ENCODE measurements at regions not wholly inside any gene's neighbourhood (a gene's known extent, or its start where the extent isn't known, plus 50 kb on each side); places are given as distances from the start of the nearest gene placed in this dataset.

DNA sequence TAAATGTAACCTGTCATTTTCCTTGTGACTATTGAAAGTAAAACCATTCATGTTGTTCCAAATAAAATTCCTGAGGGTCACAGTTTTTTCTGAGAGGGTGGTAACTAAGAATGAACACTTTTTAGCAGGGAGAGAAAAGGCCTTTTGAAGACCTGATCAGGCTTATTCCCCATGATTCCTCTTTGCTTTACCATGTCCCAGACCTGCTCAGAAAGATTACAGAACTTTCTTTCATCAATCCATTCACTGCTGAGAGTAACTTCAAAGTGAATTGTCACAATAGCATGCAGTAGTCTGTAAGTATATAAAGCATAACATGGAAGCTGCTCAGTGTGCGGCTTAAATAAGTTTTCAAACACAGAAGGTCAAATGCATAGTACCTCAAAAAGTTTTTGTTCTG lies 201.5 kb upstream of the COL11A1 start:
- TF ChIP-seq, protein P1, sequence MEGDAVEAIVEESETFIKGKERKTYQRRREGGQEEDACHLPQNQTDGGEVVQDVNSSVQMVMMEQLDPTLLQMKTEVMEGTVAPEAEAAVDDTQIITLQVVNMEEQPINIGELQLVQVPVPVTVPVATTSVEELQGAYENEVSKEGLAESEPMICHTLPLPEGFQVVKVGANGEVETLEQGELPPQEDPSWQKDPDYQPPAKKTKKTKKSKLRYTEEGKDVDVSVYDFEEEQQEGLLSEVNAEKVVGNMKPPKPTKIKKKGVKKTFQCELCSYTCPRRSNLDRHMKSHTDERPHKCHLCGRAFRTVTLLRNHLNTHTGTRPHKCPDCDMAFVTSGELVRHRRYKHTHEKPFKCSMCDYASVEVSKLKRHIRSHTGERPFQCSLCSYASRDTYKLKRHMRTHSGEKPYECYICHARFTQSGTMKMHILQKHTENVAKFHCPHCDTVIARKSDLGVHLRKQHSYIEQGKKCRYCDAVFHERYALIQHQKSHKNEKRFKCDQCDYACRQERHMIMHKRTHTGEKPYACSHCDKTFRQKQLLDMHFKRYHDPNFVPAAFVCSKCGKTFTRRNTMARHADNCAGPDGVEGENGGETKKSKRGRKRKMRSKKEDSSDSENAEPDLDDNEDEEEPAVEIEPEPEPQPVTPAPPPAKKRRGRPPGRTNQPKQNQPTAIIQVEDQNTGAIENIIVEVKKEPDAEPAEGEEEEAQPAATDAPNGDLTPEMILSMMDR (conservative IDR thresholded peaks at IDR 0.05; ENCODE audit: low read length): no peak
- no peak for TF ChIP-seq EZH2phosphoT487 (IDR thresholded peaks at IDR 0.05; ENCODE audit: borderline replicate concordance, low read depth, low read length)

Measured in OCI-LY7 (cell line).